NAMALWA (cell line): ENCODE measurements at regions not wholly inside any gene's neighbourhood (a gene's known extent, or its start where the extent isn't known, plus 50 kb on each side); places are given as distances from the start of the nearest gene placed in this dataset.
"Not testable (repeated sequence)": the region's sequence is repeated elsewhere in the genome, so short reads cannot be mapped to it uniquely, and the experiment has no call there.

Source experiments
- DNase-seq: peaks from one replicate; pipeline ENCODE4 v3.0.0-alpha.2; 2015; ENCODE audit warnings: low spot score

DNA sequence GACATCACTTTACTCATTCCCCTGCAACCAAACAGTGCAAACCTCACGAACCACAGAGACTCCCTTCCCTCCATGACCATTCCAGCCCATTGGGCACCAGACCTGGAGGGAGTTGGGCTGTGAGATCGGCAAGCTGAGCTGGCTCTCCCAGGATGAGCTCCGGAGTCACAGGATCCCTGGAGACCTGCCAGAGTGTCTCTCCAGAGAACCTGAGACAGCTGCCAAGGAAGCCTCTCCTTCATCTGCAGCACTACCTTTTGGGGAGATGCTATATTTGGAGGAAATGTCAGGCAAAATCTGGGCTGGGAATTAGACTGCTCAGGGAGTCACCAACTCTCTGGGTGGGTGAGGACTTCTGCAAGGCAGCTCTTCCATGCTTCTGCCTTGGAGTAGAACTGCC is 417.4 kb downstream of the TNS1 start:
- DNase-seq: no peak

DNA sequence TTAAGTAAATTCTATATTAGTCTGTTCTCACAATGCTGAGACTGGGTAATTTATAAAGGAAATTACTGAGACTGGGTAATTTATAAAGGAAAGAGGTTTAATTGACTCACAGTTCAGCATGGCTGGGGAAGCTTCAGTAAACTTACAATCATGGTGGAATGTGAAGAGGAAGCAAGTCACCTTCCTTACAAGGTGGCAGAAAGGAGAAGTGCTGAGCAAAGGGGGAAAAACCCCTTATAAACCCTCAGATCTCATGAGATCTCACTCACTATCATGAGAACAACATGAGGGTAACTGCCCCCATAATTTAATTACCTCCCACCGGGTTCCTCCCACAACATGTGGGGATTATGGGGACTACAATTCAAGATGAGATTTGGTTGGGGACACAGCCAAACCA is 422.4 kb downstream of the TNS1 start:
- not testable (repeated sequence) for DNase-seq

DNA sequence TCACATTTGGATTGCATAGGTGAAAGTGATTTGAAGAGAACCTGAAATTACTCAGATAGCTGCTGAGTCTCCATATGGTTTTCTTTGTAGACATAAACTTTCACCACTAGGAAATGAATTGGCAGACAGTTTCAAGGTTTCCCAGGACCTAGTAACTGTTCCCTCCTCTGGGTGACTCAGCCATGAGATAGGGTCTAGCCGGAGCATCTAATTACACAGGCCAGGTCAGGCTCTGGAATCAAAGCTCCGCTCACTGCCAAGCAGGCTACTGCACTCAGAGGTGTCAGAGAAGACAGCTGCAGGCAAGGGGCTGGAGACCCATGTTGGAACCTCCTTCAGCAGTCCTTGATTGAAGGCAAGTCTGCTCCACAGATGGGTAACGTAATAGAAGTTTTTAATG is 429.2 kb downstream of the TNS1 start:
- DNase-seq: no peak

DNA sequence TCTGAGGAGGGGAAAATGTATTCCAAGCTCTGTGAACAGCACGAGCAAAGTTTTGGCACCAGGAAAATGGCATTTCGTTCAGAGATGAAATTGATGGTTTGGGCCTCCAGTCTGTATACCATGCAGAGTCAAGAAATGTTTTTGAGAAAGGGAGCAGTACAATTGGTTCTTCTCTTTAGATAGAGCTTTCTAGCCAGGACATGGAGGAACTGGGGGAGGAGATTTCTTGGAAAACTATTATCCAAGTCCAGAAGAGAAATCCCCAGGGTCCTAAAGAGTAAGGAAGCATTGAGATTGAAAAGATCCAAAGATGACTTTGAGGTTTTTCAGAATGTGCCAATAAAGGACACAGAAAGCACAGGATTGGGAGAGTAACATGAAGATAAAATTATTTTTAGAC is 432.4 kb downstream of the TNS1 start:
- no peak for DNase-seq

DNA sequence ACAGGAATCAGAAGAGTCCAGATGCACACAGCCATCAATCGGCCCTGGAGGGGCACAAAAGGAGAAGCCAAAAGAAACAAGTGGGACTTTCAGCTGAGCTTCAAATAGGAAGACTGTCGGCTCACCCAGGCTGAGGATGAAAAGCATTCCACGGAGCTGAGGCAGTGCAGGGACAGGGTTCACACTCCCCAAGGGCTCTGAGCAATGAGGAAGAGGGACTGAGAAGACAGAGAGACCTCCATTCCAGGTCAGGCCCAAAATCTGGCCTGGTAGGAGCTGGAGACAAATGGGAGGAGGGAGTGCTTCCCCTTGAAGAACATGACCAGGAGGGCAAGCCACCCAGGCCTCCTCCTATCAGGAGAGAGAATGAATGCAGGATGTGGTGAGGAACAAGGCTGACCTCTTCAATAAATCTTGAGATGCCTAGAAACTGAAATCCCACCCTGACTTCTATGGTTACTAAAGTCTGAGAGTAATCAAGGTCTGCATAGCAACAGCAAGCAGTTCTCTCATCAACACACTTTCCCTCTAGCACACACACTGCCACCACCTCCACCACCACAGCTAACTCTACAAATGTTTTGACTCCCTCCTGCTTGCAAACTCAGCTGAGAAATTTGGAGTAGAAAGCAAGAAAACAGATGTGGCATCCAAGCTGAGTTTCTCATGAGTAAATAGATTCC is 434.4 kb downstream of the TNS1 start:
- no peak for DNase-seq

DNA sequence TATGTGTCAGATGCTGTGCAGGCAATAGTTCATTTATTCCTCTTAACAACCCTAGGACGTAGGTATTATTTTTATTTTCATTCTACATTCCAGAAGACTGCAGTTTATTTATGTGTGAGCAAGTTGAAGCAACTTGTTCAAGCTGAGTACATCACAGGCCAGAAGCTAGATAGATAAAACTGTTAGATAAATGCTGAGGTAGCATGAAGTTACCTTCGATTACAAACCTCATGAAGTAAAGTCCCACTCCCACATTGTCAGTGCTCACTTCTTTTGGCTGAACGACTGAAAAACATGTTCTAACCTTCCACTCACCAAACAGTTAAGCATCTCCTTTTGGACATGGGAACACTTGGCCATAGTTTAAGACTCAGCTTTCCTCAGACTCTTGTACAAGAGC is 439.2 kb downstream of the TNS1 start:
- DNase-seq: no peak

DNA sequence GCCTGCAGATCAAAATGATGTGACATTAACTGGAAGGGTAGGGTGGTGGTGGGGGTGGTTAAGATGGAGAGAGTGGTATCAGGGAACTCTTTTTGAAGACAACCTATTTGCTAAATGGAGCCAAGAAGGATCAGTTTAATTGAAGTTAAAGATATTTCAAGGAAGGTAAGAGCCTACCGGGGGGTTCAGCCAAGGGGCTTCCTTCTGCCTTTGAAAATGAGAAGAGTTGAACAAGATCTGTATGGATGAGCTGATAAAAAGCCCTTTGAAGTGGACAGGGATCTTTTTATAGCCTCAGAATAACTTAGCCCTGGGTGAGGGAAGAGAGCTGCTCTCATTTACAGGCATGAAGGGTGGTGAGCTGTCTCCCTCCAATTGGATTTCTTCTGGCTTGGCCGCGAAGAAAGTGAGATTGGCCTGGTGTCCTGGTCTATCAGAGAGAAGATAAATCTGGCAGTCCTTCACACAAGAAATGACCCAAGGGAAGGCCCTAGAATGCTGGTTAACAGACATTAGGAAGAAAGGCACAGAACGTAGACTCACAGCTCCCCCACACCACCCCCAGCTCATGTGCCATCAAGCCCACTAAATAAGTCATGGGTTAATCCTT is 439.8 kb downstream of the TNS1 start:
- no peak for DNase-seq

DNA sequence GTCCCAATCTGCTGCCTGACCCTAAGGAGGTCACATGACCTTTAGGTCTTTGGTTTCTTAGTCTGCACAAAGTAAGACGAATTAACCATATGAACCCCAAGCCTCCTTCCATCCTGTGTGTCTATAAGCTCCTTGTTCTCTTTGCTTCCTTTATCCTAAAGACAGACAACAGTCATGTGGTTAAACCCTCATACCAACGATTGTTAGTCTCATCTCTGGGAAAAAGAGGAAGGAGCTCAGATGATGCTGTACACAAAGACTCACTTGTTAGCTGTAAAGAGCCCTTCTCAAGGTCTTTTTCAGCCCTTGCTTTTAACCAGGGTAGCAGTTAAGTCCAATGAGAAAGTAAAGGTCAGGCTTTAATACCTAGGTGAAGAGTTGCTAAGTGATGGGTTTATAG is 443.7 kb downstream of the TNS1 start:
- no peak for DNase-seq

DNA sequence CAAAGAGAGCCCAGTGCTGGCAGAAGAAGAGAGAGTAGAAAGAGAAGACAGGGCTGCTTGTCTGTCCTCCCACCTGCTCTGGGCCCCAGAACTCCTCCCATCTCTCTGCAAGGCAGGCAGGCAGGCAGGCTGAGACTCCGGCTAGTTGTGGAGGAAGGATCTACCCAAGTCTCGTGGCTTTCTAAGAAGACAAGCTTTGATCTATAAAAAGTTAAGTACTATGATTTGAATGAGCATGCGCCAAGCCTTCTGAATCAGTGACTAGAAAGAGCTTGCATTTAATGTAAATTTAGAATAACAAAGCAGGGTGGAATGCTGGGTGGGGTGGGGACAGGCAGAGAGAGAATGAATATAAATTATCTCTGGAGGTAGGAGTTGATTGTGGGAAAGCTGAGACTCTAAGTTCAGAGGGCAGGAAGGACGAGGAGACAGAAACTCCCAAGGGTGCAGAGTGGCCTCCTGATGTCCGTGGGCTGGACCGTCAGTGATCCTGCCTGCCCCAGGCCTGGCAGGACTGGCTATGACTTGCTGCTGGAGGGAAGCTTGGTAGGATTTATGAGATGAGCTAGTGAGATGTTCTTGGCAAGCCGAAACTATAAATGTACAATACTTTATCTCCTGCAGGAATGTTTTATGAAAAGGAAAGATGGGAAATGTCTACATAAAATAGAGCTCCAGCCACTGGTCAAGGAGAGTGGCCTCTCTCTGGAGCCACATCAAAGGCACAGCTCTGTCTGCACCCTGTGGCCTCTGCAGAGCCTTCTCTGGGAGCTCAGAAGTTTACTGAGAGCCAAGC is 447.5 kb downstream of the TNS1 start:
- no peak for DNase-seq

DNA sequence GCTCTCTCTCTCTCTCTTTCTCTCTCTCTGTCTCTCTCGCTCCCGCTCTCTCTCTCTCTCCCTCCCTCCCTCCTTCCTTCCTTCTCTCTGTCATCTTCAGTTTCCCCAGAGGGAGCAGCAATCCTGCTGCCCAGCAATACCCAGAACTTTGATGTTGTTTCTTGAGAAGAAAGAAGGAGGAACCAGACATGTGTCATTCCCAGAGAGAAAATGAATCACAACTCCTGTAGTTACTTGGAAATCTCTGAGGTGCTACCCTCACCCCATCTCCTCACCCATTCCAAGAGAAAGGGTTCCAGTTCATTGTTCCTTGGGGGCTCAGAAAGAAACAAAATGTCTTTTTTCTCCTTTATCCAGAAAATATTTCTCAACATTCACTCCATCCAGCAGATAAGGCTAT is 449.1 kb downstream of the TNS1 start:
- no peak for DNase-seq

DNA sequence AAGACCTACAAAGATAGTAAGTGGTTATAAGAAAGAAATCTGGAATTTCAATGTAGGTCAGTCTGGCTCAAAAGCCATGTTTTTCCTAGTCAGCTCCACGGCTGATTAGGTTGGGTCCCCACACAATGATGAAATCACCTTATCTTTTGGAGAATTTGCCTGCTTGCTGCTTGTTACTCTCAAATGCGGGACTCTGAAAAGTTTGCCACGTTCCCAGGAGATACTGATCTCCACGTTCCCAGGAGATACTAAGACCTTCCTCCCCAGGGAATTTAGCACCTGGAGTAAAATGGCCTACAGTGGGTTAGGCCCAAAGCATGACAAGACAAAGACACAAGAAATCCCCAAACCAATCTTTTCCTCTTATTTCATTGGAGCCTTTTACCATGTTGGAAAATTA is 449.6 kb downstream of the TNS1 start:
- DNase-seq: no peak

DNA sequence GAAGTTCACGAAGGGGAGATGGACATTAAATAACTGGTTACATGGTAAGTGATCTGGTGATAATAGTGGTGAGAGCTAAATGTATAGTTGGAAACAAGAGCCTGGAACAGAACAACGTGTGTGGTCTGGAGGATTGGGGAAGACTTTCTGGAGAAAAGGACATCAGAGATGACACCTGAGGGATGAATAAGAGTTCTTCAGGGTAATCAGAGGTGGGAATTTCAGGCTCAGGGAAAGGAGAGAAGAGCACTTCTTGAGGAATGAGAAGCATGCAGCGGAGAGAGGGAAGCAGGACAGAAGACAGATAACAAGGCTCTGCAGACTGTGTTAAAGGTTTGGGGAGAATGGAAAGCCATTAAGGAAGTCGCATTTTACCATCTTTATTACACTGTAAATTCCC is 450.7 kb downstream of the TNS1 start:
- DNase-seq: no peak

DNA sequence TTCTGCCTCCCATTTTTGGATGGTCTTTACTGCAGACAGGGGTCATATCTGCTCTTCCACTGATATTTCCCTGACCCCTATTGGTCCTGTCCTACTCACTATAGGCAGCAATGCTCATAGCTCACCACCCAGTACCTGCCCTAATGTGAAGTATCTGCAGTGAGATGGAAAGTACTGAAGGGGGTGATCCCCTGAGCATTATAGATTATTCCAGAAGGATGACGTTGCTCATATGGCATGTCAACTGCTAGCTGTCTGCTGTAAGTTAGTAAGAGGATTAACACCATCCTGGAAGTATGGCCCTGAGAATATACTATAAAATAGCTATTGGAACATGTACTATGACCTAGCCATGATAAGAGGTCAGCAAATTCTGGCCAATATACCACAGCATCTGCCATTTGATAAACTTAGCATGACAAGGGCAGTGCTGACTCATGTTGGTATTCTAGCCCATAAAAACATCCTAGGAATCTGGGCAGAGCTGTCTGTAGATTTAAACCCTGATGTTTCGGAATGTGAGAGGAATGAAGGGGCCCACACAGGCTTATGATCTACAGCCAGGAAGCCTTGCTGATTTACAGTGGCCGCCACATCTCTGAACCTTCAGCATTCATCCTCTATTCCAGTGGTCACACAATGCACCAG is 451.4 kb downstream of the TNS1 start:
- DNase-seq: no peak

DNA sequence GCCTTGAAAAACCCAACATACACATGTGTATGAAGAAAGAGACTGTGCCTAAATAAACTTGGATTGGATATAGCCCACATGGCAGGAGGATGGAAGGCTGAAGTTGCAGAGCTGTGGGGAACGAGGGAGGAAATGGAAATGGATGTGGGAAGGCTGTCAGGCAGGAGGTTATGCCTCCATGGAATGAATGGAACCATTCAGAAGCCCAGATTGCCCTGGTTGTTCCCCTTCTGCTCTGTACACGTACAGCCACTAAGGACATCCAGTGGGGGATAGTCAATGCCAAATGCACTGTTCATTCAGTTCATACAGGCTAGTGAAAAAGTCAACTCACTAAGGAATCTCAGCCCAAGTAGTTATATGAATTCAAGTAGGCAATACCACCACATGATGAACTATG is 463.7 kb downstream of the TNS1 start:
- no peak for DNase-seq

DNA sequence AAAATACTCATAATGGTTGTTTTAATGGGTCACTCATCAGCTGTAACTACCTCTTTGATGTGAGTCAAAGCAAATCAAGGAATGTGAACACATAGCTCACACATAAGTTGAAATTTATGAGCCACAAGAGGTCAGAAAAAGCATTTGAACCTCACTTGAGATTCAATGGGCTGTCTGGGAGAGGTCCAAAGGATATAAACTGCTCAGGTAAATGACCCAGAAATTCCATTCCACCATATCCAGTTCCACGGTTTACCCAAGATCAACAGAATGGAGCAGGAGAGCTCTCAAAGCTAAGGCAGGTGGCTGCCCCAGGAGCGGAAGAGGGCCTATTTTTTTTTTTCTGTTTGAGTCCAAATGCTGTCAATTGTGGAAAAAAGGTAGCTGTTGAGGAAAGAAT is 464.1 kb downstream of the TNS1 start:
- no peak for DNase-seq

DNA sequence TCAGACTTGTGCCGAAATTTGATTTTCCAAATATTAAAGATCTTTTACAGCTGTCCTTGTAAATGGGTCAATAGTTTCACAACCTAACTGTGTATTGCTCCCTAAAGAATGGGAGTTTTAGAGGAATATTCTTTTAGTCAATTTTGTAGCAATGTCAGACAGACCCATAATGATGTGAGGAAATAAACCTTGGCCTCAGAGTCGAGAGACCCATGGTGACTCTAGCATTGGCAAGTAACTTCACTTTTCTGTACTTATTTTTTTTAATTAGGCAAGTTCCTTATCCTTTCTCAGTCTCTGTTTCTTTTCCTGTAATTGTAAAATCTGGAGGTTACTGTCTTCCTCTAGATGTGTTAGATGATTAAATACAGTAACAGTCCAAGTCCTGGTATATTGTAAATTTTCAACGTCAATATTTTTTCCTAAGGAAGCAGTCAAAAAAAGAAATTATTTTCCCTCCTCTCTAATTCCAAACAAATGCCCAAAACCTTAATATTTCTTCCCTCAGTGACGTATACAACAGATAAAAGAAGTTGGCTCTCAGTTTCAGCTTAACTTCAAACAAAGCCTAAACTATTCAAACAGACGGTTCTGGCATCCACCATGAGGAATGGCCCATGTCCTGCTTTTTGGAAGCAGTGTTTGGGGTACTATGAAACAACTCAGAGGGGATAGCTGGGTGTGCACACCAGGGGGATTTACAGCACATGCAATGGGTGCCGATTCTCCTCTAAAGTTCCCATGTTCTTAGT is 466.7 kb downstream of the TNS1 start:
- no peak for DNase-seq

DNA sequence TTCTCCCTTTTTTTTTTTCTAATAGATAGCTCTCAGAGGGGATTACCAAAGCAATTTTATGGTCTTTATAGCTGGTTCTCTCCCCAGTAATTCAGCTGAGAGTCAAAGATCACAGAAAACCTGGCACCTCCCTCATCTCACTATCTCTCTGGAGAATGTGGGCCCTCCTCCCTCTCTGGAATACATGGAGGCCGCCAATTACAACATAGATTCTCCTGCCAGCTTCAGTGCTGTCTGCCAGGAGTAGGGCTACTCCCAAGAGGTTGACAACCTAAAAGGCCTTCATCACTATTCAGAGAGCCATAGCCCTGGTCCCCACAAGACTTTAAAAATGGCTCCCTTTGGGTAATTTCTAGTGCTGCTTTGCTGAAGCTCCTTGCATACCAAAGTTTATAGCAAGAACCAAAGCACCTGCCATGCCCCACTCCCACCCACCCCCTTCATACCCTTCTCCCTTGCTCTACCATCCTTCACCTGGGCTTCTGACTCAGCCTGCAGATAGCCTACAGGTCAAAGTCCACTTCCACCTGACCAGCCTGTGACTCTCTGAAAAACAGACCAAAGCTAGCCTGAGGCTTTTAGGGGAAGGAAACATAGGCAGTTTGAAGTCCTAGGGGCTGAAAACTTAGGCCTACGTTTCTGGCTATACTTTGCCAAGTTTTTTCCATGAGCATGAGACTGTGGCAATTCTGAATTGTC is 472.3 kb downstream of the TNS1 start:
- DNase-seq: no peak

DNA sequence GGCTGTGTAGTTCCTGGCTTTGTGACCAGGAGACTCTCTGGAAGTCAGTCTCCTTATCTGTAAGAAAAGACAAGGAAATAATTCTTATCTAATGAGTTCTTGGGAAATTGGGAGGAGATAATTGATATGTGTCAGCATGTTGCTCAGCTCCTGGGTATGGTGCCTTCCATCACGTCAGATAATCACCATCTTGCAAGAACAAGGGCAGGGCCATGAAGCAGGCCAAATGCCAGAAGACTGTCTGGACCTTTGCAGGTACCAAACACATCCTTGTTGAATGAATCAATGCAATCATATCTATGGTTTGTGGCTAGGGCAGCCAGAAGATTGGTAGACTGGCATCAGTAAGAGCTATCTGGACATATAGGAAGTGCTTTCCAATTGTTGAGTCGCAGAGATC is 473.5 kb downstream of the TNS1 start:
- no peak for DNase-seq

DNA sequence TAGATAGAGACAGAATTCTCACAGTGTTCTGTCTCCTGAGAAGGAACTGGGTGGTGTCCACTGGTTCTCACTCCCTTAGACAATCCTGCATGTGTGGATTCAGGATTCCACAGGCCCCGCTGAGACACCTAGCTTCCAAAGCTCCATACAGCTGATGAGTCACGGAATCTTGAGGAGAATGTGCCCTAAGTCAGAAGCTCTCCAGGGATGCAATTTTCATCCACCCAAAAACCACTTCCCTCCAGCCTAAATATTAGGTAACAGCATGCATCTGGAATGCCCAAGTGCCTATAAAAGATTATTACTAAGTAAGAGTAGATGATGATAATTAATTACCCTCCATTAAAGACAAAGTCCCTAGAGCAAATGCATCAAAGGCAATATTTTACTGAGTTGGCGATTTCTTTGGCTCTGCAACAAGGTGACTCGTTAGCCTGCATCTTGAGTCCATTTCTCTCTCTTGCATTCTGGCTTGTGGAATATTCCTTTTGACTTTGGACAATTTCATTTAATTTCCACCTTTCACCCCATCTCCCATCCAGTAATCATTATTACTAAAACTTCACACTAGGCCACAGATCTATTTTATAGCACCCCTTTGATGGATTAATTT is 475.1 kb downstream of the TNS1 start:
- no peak for DNase-seq

DNA sequence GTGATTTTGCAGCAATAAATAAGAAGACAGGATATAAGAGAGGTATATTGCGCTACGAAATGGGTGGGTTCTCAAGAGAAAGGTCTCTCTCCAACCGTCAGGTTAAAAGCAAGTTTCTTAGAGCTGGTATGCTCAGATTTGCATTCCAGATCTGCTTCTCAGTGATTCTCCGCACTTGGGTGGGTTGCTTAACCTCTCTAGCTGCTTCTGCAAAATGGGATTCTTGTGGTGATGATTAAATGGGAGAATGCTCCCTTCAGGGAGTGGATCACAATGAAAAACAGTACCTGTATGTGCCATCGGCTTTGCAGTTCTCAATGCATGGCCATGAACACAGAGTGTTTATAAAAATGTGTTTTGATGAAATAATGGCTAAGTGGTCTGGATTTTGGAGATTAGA is 477.7 kb downstream of the TNS1 start:
- no peak for DNase-seq

DNA sequence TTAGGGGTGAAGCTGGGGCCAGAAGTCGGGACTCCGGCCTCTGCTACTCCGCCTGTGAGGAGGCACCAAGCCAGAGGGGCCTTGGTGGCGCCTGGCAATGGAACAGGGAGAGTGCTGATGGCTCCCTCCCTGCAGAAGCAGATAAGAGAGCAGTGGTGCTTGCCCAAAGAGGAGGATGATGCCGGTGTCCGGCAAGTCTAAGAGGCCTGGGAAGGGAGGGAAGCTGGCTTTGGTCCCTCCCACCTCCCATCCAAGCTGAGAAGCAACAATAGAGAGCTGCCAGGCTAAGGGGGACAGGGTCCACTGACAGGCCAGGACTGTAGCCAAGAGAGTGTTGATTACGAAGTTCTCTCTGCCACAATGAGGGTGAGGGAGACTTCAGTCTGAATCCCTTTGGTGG is 479.5 kb downstream of the TNS1 start:
- DNase-seq: no peak
